Fibroblast of lung (primary cell): ENCODE measurements at regions not wholly inside any gene's neighbourhood (a gene's known extent, or its start where the extent isn't known, plus 50 kb on each side); places are given as distances from the start of the nearest gene placed in this dataset.

Source experiments
- DNase-seq, 2 donors: peaks; one replicate each; pipeline versions ENCODE4 v3.0.0 to v3.0.0-alpha.2; 2010; ENCODE audit warnings: low read depth in 2 of 2
- H2AFZ ChIP-seq: 2 replicates; pipeline ENCODE4 v1.5.1; 2012; ENCODE audit warnings: low read length, control low read depth, inconsistent platforms
- H3K27ac ChIP-seq: 2 replicates; pipeline ENCODE4 v1.5.1; 2011; ENCODE audit warnings: low read length, control low read depth; ENCODE audit not compliant: insufficient read depth
- H3K27me3 ChIP-seq: 2 replicates; pipeline ENCODE4 v1.5.1; 2011; ENCODE audit warnings: mild to moderate bottlenecking, low read length; ENCODE audit not compliant: control insufficient read depth, insufficient read depth
- H3K36me3 ChIP-seq: 2 replicates; pipeline ENCODE4 v1.5.1; 2011; ENCODE audit warnings: low read length; ENCODE audit not compliant: control insufficient read depth, insufficient read depth
- H3K4me1 ChIP-seq: 2 replicates; pipeline ENCODE4 v1.5.1; 2011; ENCODE audit warnings: low read length; ENCODE audit not compliant: control insufficient read depth, insufficient read depth; ENCODE audit errors: extremely low read depth
- H3K4me2 ChIP-seq: 2 replicates; pipeline ENCODE4 v1.5.1; 2011; ENCODE audit warnings: low read length, control low read depth; ENCODE audit not compliant: insufficient read depth; ENCODE audit errors: extremely low read depth
- H3K4me3 ChIP-seq, 4 experiments: fragments of 200-600 bp in 1 of 4; sonication (generic) in 1 of 4; replicated peaks in 1 of 4; 2 replicates each; pipeline ENCODE4 v1.5.1; 2011 to 2016; ENCODE audit warnings: low read length in 4 of 4, low read depth in 3 of 4, mild to moderate bottlenecking in 3 of 4, control low read depth in 2 of 4, inconsistent platforms in 1 of 4, mixed read lengths in 1 of 4; ENCODE audit not compliant: insufficient read depth in 1 of 4; ENCODE audit errors: control extremely low read depth in 1 of 4
- H3K79me2 ChIP-seq: 2 replicates; pipeline ENCODE4 v1.5.1; 2012; ENCODE audit warnings: mild to moderate bottlenecking, low read length, inconsistent platforms; ENCODE audit not compliant: control insufficient read depth, insufficient read depth
- H3K9ac ChIP-seq: 2 replicates; pipeline ENCODE4 v1.5.1; 2011; ENCODE audit warnings: mild to moderate bottlenecking, low read length, control low read depth; ENCODE audit not compliant: insufficient read depth
- H3K9me3 ChIP-seq: 2 replicates; pipeline ENCODE4 v1.5.1; 2012; ENCODE audit warnings: low read depth, low read length; ENCODE audit not compliant: control insufficient read depth, insufficient read depth
- H4K20me1 ChIP-seq: 2 replicates; pipeline ENCODE4 v1.5.1; 2011; ENCODE audit warnings: low read length; ENCODE audit not compliant: control insufficient read depth, insufficient read depth; ENCODE audit errors: extremely low read depth
- CTCF ChIP-seq, 2 donors: IDR thresholded peaks in 1 of 2; conservative IDR thresholded peaks in 1 of 2; 1 replicate in 1 of 2; 2 replicates in 1 of 2; pipeline ENCODE4 v1.5.1; 2011 to 2012; ENCODE audit warnings: low read length in 2 of 2, control low read depth in 1 of 2, inconsistent platforms in 1 of 2, low read depth in 1 of 2, mild to moderate bottlenecking in 1 of 2
- EZH2 ChIP-seq: IDR thresholded peaks from 2 replicates; pipeline ENCODE4 v1.5.1; 2012; ENCODE audit warnings: low read length, control low read depth, mild to moderate bottlenecking; ENCODE audit errors: missing control alignments

- Histone ChIP-seq H3K4me3 (no peak overlapping the region), H3K9ac (no peak overlapping the region), H2AFZ (no peak overlapping the region), H3K36me3 (no peaks in the 10 kb centered on the region), H4K20me1 (no peaks in the 10 kb centered on the region), H3K9me3 (no peaks in the 10 kb centered on the region), H3K27ac (no peak overlapping the region), H3K27me3 (no peaks in the 10 kb centered on the region), H3K4me1 (no peaks in the 10 kb centered on the region), H3K4me2 (no peak overlapping the region), H3K79me2 (no peaks in the 10 kb centered on the region)
- no peak for DNase-seq
- TF ChIP-seq EZH2, result no peak
- TF ChIP-seq CTCF (conservative IDR thresholded peaks at IDR 0.05 in 1 of 2, IDR thresholded peaks at IDR 0.05 in 1 of 2; ENCODE audit: low read depth in 1 of 2, low read length in 2 of 2), result no peak
Observed at GRCh38 chr3:105199217-105199616, 167.5 kb upstream of the ALCAM start.

- Histone ChIP-seq H3K36me3 (no peaks in the 10 kb centered on the region), H3K9me3 (no peaks in the 10 kb centered on the region), H3K4me3 (no peak overlapping the region), H3K9ac (no peak overlapping the region), H3K27ac (no peak overlapping the region), H3K27me3 (no peaks in the 10 kb centered on the region), H4K20me1 (no peaks in the 10 kb centered on the region), H3K79me2 (no peaks in the 10 kb centered on the region), H3K4me1 (no peaks in the 10 kb centered on the region), H2AFZ (no peak overlapping the region), H3K4me2 (no peak overlapping the region)
- no peak for DNase-seq
- no peak for TF ChIP-seq EZH2
- no peak for TF ChIP-seq CTCF (conservative IDR thresholded peaks at IDR 0.05 in 1 of 2, IDR thresholded peaks at IDR 0.05 in 1 of 2; ENCODE audit: low read depth in 1 of 2, low read length in 2 of 2)
Observed at GRCh38 chr3:105210141-105210540, 156.6 kb upstream of the ALCAM start.

GRCh38 chr3:105214590-105214989 is 152.1 kb upstream of the ALCAM start:
- Histone ChIP-seq H3K79me2 (no peaks in the 10 kb centered on the region), H3K4me2 (no peak overlapping the region), H3K36me3 (no peaks in the 10 kb centered on the region), H4K20me1 (no peaks in the 10 kb centered on the region), H3K4me1 (no peaks in the 10 kb centered on the region), H3K27ac (no peak overlapping the region), H3K4me3 (no peak overlapping the region), H3K27me3 (no peaks in the 10 kb centered on the region), H3K9ac (no peak overlapping the region), H3K9me3 (no peaks in the 10 kb centered on the region), H2AFZ (no peak overlapping the region)
- no peak for DNase-seq
- TF ChIP-seq CTCF (conservative IDR thresholded peaks at IDR 0.05 in 1 of 2, IDR thresholded peaks at IDR 0.05 in 1 of 2; ENCODE audit: low read depth in 1 of 2, low read length in 2 of 2) (no peak), EZH2 (no peak)
